Fibroblast of pulmonary artery (primary cell): ENCODE measurements at regions not wholly inside any gene's neighbourhood (a gene's known extent, or its start where the extent isn't known, plus 50 kb on each side); places are given as distances from the start of the nearest gene placed in this dataset.
"Not testable (repeated sequence)": the region's sequence is repeated elsewhere in the genome, so short reads cannot be mapped to it uniquely, and the experiment has no call there.

Experiments used
- DNase-seq: peaks from one replicate; pipeline ENCODE4 v3.0.0-alpha.2; 2010; ENCODE audit warnings: low read depth
- H3K4me3 ChIP-seq: replicated peaks from 2 replicates; pipeline ENCODE4 v1.5.1; 2011; ENCODE audit warnings: low read depth, mild to moderate bottlenecking, control low read depth, low read length, moderate library complexity
- TF ChIP-seq, protein P1 (sequence below): IDR thresholded peaks from 2 replicates; pipeline ENCODE4 v1.5.1; 2011; ENCODE audit warnings: mild to moderate bottlenecking, control low read depth, low read length, inconsistent platforms; ENCODE audit errors: missing control alignments

DNA sequence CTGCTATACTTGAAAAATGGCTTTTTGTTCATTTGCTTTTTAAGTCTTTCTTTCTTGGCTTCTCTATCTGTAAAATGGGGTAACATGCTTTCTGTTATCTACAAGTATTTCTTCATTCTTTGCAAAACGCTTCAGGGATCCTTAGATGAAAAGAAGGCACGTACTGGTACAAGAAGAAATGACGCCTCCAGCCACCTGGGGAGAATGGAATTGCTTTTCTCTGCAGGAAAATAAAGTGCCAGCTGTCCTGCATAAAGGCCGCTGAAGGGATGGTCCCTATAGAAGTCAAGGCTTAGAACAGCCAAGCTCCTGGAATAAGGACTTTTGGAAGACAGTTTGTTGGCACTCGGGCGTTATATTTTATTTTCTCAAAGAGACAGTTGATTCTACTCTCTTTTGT, 210.8 kb upstream of the RASGEF1B start:
- TF ChIP-seq, protein P1, sequence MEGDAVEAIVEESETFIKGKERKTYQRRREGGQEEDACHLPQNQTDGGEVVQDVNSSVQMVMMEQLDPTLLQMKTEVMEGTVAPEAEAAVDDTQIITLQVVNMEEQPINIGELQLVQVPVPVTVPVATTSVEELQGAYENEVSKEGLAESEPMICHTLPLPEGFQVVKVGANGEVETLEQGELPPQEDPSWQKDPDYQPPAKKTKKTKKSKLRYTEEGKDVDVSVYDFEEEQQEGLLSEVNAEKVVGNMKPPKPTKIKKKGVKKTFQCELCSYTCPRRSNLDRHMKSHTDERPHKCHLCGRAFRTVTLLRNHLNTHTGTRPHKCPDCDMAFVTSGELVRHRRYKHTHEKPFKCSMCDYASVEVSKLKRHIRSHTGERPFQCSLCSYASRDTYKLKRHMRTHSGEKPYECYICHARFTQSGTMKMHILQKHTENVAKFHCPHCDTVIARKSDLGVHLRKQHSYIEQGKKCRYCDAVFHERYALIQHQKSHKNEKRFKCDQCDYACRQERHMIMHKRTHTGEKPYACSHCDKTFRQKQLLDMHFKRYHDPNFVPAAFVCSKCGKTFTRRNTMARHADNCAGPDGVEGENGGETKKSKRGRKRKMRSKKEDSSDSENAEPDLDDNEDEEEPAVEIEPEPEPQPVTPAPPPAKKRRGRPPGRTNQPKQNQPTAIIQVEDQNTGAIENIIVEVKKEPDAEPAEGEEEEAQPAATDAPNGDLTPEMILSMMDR = no peak
- H3K4me3 ChIP-seq = no peak overlapping the region
- DNase-seq = no peak

DNA sequence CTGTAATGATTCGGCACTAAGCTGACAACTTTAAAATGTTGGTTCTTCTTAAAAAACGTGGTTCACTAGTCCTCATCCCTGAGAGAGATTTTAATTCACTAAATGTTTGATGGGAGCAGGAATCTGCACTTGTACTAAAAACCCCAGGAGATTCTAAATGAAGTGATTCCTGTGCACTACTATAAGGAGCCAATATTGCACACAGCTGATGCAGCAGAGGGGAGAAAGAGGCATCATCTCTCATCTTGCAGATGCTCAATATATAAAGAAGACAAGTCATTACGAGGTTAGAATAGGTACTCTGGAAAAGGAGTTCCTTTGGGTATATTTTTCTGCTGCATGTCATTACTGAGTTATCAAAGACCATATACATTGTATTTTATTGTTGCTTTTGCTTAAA, 207.6 kb upstream of the RASGEF1B start:
- no peak for DNase-seq
- no peak overlapping the region for H3K4me3 ChIP-seq
- TF ChIP-seq, protein P1 = no peak

- TF ChIP-seq, protein P1 = no peak
- no peak overlapping the region for H3K4me3 ChIP-seq
- DNase-seq = no peak
Observed at GRCh38 chr4:81678801-81679200, 207.1 kb upstream of the RASGEF1B start.

- no peak for DNase-seq
- TF ChIP-seq, protein P1 = no peak
- no peak overlapping the region for H3K4me3 ChIP-seq
Observed at GRCh38 chr4:81676537-81676936, 204.8 kb upstream of the RASGEF1B start.

- no peak for DNase-seq
- TF ChIP-seq, protein P1 = no peak
- no peak overlapping the region for H3K4me3 ChIP-seq
Observed at GRCh38 chr4:81675791-81676393, 204.2 kb upstream of the RASGEF1B start.

DNA sequence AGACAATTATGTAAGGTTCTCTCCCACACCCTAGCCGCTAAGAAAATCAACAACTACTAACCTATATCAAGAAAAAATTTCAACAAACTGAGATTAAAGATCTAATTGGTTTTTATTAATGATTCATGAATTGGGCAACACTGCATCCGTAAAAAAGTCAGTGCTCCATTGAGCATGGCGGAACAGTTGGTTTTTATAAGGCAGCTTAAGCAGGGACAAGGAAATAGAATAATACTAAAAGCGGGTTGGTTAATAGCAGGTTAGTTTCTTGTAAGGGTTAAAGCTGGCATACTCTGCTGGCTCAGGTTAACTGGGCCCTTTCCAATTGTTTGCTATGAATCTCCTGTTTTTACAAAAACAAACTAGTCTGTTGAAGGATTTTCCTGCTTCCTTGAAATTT, 202.3 kb upstream of the RASGEF1B start:
- DNase-seq = no peak
- TF ChIP-seq, protein P1 = no peak
- H3K4me3 ChIP-seq = no peak overlapping the region

DNA sequence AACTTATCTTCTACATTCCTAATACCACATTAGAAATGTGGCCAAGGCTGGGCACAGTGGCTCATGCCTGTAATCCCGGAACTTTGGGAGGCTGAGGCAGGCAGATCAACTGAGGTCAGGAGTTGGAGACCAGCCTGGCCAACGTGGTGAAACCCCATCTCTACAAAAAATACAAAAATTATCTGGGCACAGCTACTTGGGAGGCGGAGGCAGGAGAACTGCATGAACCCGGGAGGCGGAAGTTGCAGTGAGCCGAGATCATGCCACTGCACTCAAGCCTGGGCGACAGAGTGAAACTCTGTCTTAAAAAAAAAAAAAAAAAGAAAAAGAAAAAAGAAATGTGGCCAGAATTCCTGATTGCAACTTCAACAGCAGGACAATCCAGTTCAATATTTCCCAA, 196.6 kb upstream of the RASGEF1B start:
- not testable (repeated sequence) for H3K4me3 ChIP-seq, DNase-seq
